Left lung (tissue), 4 donors: ENCODE measurements at regions not wholly inside any gene's neighbourhood (a gene's known extent, or its start where the extent isn't known, plus 50 kb on each side); places are given as distances from the start of the nearest gene placed in this dataset.
A peak's percentile ranks its signal among the peaks of the same experiment; 100 is the strongest.

Source experiments
- ATAC-seq: fragments of 200-7000 bp; cut with Tn5 transposase; one replicate; pipeline ENCODE4 v1.9.1; 2020; ENCODE audit warnings: moderate library complexity
- DNase-seq, 4 donors: peaks; one replicate each; pipeline ENCODE4 v3.0.0-alpha.2; 2013 to 2020
- H3K27ac ChIP-seq, 2 donors: fragments of 200-600 bp; sonication (generic) in 1 of 2; one replicate each; pipeline versions ENCODE4 v1.5.0 to v1.8.0; 2020 to 2021
- H3K27me3 ChIP-seq, 2 donors: fragments of 200-600 bp; sonication (generic) in 1 of 2; one replicate each; pipeline versions ENCODE4 v1.5.0 to v1.8.0; 2020 to 2021
- H3K36me3 ChIP-seq, 2 donors: fragments of 200-600 bp; sonication (generic) in 1 of 2; one replicate each; pipeline versions ENCODE4 v1.5.0 to v1.8.0; 2020 to 2021
- H3K4me1 ChIP-seq, 2 donors: fragments of 200-600 bp; one replicate each; pipeline ENCODE4 v1.8.0; 2021
- H3K4me3 ChIP-seq, 2 donors: fragments of 200-600 bp; sonication (generic) in 1 of 2; one replicate each; pipeline versions ENCODE4 v1.5.0 to v1.8.0; 2020 to 2021; ENCODE audit warnings: mild to moderate bottlenecking in 1 of 2
- H3K9me3 ChIP-seq, 2 donors: fragments of 200-600 bp; sonication (generic) in 1 of 2; one replicate each; pipeline versions ENCODE4 v1.5.0 to v1.8.0; 2020 to 2021
- intact Hi-C, 2 donors: fragments of 100-400 bp; cut with DNase I; formaldehyde crosslinking; loops; one replicate each; pipeline versions ENCODE4 v1.11.2 to v1.14.2; 2022
- TF ChIP-seq, protein P1 (sequence below), 2 donors: fragments of 200-600 bp; sonication (generic) in 1 of 2; IDR thresholded peaks; one replicate each; pipeline versions ENCODE4 v1.5.0 to v1.8.0; 2021; ENCODE audit warnings: antibody characterized with exemption in 2 of 2
- donor health status: DM: no; HTN: yes; CAD: no.
- donor health status: DM: no; HTN: no; CAD: no.

DNA sequence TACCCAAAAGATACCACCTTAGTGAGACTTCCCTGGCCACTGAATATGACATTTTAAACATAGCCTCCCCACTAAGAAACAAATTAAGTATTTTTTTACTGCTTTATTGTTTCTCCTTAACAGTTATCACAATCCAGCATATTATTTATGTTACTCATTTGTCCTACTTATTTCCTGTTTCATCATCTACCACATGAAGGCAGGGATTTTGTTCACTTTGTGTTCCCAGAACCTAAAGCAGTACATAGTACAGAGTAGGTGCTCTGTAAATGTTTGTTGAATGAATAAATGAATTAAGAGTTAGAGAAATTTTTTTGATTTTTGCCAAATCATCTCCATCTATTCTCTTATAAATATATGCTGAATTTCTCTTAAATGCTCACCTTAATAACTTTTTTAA lies 318.4 kb upstream of the GIMD1 start:
- intact Hi-C loops: no loop called here
- DNase-seq (no peak), ATAC-seq (no peak)
- Histone ChIP-seq H3K9me3 (no peaks in the 10 kb centered on the region), H3K27me3 (no peaks in the 10 kb centered on the region), H3K36me3 (no peaks in the 10 kb centered on the region), H3K27ac (no peak overlapping the region), H3K4me1 (no peaks in the 10 kb centered on the region), H3K4me3 (no peak overlapping the region)
- TF ChIP-seq, protein P1, sequence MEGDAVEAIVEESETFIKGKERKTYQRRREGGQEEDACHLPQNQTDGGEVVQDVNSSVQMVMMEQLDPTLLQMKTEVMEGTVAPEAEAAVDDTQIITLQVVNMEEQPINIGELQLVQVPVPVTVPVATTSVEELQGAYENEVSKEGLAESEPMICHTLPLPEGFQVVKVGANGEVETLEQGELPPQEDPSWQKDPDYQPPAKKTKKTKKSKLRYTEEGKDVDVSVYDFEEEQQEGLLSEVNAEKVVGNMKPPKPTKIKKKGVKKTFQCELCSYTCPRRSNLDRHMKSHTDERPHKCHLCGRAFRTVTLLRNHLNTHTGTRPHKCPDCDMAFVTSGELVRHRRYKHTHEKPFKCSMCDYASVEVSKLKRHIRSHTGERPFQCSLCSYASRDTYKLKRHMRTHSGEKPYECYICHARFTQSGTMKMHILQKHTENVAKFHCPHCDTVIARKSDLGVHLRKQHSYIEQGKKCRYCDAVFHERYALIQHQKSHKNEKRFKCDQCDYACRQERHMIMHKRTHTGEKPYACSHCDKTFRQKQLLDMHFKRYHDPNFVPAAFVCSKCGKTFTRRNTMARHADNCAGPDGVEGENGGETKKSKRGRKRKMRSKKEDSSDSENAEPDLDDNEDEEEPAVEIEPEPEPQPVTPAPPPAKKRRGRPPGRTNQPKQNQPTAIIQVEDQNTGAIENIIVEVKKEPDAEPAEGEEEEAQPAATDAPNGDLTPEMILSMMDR (IDR thresholded peaks at IDR 0.05): no peak

DNA sequence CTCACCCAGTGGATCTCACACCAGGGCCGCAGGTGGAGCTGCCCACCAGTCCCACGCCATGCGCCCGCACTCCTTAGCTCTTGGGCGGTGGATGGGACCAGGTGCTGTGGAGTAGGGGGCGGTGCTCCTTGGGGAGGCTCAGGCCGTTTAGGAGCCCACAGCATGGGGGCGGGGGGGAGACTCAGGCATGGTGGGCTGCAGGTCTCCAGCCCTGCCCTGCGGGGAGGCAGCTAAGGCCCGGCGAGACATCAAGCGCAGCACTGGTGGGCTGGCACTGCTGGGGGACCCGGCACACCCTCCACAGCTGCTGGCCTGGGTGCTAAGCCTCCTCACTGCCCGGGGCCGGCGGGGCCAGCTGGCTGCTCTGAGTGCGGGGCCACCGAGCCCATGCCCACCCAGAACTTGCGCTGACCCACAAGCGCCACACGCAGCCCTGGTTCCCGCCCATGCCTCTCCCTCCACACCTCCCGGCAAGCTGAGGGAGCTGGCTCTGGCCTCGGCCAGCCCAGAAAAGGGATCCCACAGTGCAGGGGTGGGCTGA lies 312.9 kb upstream of the GIMD1 start:
- TF ChIP-seq, protein P1 (IDR thresholded peaks at IDR 0.05): no peak
- H3K9me3 ChIP-seq: no peaks in the 10 kb centered on the region
- no peak for ATAC-seq
- peaks cover 0 to 7% of the 10 kb centered on the region in 2 donors for H3K4me1 ChIP-seq
- H3K36me3 ChIP-seq: no peaks in the 10 kb centered on the region
- intact Hi-C loops: no loop called here
- H3K4me3 ChIP-seq: no peak overlapping the region
- H3K27me3 ChIP-seq: no peaks in the 10 kb centered on the region
- H3K27ac ChIP-seq: no peak overlapping the region
- peak in 1 of 4 donors; percentile 70 for DNase-seq

DNA sequence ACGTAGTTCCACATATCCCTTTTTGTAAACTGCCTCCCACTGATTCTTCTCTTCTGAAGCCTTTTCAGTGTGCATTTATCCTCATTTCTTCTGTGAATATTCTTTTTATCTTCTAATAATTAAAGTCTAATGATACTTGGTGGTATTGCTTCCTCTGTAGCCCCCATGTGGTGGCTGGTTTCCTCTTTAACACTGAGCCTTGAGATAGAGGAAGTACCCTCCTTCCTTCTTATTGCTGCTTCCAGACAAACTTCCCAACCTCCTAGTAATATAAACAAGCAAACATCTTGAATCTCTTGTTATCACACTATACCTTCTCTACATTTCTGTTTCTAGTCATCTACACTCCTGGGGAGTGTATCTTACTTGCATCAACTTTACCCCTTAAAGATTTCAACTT lies 310.5 kb upstream of the GIMD1 start:
- TF ChIP-seq, protein P1 (IDR thresholded peaks at IDR 0.05): no peak
- peaks cover 0 to 10% of the 10 kb centered on the region in 2 donors for H3K4me1 ChIP-seq
- H3K27me3 ChIP-seq: no peaks in the 10 kb centered on the region
- no peaks in the 10 kb centered on the region for H3K36me3 ChIP-seq
- H3K27ac ChIP-seq: no peak overlapping the region
- intact Hi-C loops: no loop called here
- ATAC-seq (no peak), DNase-seq (no peak)
- peaks cover 0 to 4% of the 10 kb centered on the region in 2 donors for H3K9me3 ChIP-seq
- no peak overlapping the region for H3K4me3 ChIP-seq

DNA sequence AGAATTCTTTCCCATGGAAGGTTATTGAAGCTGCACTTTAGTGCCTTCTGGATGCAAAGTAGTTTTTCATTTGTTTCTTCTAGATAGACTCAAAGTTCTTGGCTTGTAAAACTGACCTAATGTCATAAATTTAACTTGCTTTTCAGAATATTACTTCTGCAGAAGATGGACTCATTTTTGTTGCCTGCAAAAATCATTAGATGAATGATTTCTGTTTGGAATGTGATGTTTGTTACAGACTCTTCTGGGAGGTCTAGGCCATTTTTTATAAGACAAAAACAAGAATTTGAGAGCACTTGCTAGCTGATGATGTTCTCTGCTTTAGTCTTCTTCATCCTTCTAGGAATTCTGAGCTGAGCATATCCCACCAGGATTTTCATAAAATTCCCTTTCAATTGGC lies 308.6 kb upstream of the GIMD1 start:
- DNase-seq (no peak), ATAC-seq (no peak)
- TF ChIP-seq, protein P1 (IDR thresholded peaks at IDR 0.05): no peak
- Histone ChIP-seq H3K4me1 (peaks cover 0 to 10% of the 10 kb centered on the region in 2 donors), H3K4me3 (no peak overlapping the region), H3K27ac (no peak overlapping the region), H3K36me3 (no peaks in the 10 kb centered on the region), H3K9me3 (peaks cover 0 to 8% of the 10 kb centered on the region in 2 donors), H3K27me3 (no peaks in the 10 kb centered on the region)
- intact Hi-C loops: no loop called here

DNA sequence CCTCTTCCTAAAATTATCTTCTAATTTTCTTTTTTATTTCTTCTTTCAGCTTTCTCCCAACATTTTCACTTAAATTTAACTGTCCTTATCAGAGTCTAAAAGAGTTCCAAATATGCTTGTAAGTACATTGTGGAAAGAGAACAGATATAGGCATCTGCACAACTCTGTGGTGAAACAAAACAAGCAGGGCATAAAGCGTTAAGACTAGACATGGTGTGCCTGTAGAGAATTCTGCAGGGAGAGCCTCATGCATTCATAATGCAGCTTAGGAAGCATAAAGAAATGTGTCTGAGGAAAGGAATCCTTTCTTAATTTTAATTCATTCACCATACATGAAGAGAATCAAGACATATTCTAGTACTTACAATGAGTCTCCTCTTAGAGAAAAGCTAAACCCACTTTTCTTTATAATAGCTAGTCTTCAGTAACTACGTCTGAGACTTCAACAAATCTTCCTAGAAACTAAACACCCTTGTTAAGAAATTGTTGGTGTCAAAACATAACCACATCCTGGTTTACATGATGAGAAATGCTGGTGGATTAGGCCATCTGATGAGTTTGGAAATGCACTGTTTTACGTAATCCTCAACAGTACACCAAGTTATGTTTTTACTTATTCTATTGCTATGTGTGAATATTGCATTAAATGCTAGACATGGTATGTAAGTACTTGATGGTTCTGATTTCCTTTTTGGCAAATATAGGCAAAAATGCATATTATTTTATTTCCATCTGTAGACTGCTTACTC lies 307.8 kb upstream of the GIMD1 start:
- Histone ChIP-seq H3K27ac (peak overlapping the region in 1 of 2 donors; percentile 77), H3K27me3 (no peaks in the 10 kb centered on the region), H3K4me1 (peaks cover 0 to 10% of the 10 kb centered on the region in 2 donors), H3K4me3 (no peak overlapping the region), H3K9me3 (peaks cover 0 to 8% of the 10 kb centered on the region in 2 donors), H3K36me3 (no peaks in the 10 kb centered on the region)
- intact Hi-C loops: no loop called here
- DNase-seq: no peak
- TF ChIP-seq, protein P1 (IDR thresholded peaks at IDR 0.05): no peak
- ATAC-seq: no peak
